NK-92 treated with Interleukin-12 subunit alpha and Interleukin-12 subunit beta, amount 100 ng/mL, for 24 hours (cell line): ENCODE measurements at regions not wholly inside any gene's neighbourhood (a gene's known extent, or its start where the extent isn't known, plus 50 kb on each side); places are given as distances from the start of the nearest gene placed in this dataset.
"Not testable (repeated sequence)": the region's sequence is repeated elsewhere in the genome, so short reads cannot be mapped to it uniquely, and the experiment has no call there.

Experiments
- DNase-seq: peaks from one replicate; lab custom pipeline; 2025; lab: John Stamatoyannopoulos, UW

DNA sequence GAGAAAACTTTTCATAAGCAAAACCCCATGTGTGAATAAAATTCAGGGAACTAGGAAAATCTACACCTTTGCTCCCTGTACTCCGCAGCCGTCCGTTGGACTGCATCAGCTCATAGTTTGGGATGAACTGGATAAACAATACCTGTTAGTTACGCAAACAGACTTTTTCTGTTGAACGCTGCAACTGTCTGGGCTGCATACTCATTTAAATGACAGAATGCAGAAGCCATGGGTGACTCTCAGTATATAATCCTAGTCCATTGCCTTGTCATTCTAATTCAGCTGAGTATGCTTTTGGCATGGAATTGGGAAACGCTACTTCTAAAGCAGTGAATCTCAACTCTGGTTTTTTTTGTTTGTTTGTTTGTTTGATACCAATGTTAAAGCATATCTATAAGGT lies 151.6 kb downstream of the SLITRK1 start:
- DNase-seq, result no peak

DNA sequence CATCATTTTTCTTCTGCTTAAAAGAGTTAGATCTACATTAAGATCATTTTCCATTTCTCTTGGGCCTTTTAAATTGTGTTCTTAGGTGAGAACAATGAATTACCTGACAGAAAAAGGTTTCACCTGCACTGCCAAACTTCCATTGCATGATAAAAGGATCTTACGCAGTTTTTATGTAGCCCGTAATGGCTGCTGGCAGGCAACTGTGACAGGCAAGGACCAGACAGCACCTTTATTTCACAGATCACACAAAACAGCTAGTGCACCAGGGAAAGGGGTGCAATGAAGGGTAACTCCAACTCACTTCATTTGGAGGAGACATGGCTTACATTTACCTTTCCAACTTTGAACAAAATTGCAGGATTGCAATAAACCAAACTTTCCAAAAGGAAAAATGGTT lies 159.8 kb downstream of the SLITRK1 start:
- no peak for DNase-seq

GRCh38 chr13:83716121-83716520 lies 166.2 kb downstream of the SLITRK1 start:
- no peak for DNase-seq

DNA sequence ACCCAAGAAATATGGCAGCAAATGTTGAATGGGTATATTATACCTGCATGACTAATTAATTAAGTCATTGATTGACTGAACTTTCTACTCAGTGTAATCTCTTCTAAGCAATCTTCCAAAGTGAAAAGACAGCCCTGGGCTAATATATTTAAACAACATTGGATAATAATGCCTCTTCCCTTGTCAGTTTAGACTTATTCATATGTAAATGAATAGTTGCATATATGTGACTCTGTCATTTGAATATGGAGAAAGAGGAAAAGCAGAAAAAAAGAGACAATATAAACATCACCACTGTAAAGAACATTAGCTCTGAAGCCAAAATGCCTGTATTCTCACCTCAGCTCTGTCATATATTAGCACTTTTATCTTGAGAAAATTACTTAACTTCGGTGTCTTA lies 168.0 kb downstream of the SLITRK1 start:
- DNase-seq, result no peak

GRCh38 chr13:83710133-83710515 lies 172.2 kb downstream of the SLITRK1 start:
- no peak for DNase-seq

DNA sequence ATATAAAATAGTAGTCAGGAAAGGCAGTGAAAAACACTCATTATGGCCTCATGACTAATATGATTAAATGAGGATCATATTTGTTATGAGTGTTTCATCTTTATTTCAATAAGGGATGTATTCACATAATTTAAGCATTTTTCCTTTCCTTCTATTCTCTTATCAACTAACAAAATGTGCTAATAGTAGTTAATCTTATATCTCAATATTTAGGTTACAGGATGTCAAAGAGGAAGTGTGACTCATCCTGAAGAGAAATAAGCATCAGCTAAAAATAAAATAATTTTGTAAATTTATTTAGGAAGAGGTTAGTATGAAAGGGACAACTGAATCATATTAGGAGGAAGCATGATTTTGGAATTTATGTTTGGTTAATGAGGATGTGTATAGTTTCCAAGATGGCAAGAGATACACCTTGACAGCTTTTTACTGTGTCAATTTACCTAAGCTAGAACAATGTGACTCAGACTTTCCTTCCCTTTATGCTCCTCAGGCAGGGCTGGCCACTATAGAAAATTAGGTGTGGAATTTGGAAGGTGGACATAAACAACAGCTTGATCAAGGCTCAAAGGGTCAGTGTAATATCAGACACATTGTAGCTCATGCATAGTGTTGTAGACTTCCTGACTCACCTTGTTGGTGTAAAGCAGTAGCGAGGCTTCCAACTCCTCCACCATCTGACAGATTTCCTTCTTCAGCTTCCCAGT lies 172.7 kb downstream of the SLITRK1 start:
- DNase-seq, result no peak

DNA sequence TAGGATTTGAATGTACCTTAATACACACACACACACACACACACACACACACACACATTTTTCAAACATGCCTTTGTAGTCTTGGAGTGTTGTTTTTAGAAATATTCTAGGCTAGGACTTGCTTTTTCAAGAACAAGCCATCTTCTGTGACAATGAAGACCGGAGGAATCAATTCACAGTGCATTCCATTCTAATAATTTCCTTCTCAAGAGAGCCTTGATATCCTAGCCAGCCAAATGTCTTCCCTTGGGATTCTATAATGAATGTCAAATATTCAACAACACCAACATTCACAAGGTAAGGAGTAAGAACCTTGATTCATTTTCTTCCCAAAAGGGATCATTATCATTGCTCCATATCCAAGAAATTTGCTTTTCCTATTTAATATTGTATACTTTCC lies 180.3 kb downstream of the SLITRK1 start:
- no peak for DNase-seq

GRCh38 chr13:83692800-83693199 lies 189.5 kb downstream of the SLITRK1 start:
- DNase-seq, result no peak

DNA sequence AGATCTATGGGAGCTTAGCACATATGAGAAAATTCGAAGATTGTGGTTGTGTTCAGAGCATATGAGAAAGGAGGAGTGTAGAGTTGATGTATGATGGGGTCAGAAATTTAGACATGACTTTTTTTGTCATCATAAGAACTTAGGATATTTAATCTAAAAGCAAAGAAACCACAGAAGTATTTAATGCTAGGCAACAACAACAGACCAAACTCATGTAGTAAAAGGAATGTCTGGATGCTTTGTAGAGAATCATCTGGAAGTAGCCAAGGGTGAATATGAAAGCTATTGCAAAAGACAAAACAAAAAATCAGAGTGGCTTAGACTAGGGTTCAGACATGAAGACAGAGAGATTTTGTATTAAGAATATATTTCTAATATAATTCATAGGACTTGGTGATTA lies 190.3 kb downstream of the SLITRK1 start:
- DNase-seq, result no peak

DNA sequence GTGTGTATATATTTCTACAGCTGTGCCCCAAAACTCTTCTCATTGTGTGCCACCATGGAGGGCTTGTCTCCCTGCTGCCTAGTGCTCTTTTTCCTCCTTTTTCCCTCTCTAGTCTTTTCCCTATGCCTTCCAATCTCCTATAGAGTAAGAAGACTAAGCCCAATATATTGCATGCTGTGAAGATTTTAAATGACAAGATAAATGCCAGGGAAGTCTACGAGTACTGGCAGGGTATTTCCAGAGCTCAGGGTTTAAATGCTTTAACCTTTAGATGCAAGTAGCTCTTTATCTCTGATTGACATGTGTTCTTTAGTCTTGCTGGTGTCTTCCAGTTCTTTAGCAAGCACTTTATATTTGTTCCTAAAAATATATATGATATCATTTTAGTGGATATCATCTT lies 200.7 kb downstream of the SLITRK1 start:
- no peak for DNase-seq

- no peak for DNase-seq
These were observed 204.3 kb downstream of the SLITRK1 start for GRCh38 chr13:83677985-83678384.

DNA sequence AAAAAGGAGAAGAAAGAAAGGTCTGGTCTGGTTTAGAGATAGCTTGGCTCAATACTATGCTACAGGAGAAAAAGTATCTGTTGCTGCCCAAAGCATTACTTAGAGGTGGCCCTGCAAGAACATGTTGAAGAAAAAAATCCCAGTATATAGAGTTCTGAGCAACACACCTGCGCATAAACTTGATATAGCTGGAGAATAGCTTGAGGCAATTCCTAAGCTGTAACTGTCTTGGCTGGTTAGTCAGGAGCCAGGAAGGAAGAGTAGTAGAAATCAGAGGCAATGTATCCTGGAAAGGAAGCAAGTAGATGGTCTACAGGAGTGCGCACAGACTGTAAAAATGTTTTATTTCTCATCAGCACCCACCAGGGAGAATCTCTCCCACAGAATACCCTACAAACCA lies 209.7 kb downstream of the SLITRK1 start:
- no peak for DNase-seq

- no peak for DNase-seq
These were observed 214.7 kb downstream of the SLITRK1 start for GRCh38 chr13:83667606-83668005.

- DNase-seq, result no peak
These were observed 216.1 kb downstream of the SLITRK1 start for GRCh38 chr13:83666141-83666540.

DNA sequence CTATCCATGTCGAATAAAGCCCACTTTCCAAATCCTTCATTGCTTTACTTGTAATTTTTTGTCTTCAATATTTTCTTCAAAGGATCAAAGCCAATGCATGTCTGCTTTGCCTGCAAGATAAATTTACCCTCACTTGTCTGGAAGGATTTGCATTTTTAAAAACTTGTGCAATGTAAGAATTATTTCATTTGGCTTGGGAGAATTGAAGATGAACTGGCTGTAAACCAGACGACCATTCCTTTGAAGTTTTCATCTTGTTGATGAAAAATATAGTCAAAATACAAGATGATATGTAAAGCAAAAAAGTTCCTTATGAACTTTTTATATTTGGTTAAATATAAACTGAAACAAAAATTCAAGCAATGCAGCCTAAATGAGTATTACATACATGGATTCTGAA lies 225.0 kb downstream of the SLITRK1 start:
- no peak for DNase-seq

- DNase-seq, result not testable (repeated sequence)
These were observed 239.7 kb downstream of the SLITRK1 start for GRCh38 chr13:83642617-83643016.

GRCh38 chr13:83634601-83635000 lies 247.7 kb downstream of the SLITRK1 start:
- no peak for DNase-seq

DNA sequence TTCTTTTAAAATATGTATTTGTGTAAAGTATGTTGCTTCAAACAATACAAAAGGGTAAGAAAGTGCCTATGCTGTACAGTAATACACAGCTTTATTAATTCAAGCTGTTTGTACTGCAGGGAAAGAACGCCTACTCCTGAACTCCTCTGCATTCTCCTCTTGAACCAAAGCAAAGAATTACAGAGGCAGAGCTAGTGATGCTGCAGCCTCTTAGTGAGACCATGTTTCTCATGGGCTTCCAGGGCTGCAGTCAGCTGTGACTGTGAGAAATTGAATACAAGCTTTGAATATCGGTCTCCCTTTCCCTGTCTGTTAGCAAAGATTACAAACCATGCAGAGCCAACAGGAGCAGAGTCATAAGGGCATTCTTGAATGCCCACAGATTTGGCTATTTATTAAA lies 248.5 kb downstream of the SLITRK1 start:
- DNase-seq, result no peak

- no peak for DNase-seq
These were observed 259.9 kb downstream of the SLITRK1 start for GRCh38 chr13:83622422-83622784.

DNA sequence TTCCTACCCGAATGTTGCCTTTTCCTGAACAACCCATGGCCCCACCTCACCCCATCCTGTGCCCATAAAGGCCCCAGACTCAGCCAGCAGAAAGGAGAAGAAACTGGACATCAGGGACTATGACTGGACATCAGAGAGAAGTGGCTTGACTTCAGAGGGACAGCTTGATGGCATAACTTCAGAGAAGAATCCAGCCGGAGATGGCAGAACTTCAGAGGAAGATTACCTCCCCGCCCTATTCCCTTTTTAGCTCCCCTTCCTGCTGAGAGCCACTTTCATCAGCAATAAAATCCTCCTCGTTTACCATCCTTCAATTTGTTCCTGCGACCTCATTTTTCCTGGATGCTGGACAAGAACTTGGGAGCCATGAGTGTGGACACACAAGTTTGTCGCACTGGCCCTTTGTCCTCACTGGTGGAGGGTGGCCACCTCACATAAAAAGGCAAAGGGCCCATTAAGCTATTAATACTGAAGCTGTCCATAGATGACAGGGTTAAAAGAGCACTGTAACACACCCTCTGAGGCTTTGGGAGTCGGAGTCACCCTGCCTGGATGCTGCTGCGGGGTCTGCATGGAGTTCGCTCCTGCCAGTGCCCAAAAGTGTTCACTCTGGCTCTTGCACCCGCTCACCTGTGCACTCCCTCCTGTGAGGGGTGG lies 260.4 kb downstream of the SLITRK1 start:
- DNase-seq, result no peak

- DNase-seq, result no peak
These were observed 261.6 kb downstream of the SLITRK1 start for GRCh38 chr13:83620530-83621220.

GRCh38 chr13:83618966-83619365 lies 263.3 kb downstream of the SLITRK1 start:
- no peak for DNase-seq

- no peak for DNase-seq
These were observed 268.8 kb downstream of the SLITRK1 start for GRCh38 chr13:83613524-83613923.
